ENCODE measurements at regions not wholly inside any gene's neighbourhood (a gene's known extent, or its start where the extent isn't known, plus 50 kb on each side); places are given as distances from the start of the nearest gene placed in this dataset.
A peak's percentile ranks its signal among the peaks of the same experiment; 100 is the strongest.
"Not testable (repeated sequence)": the region's sequence is repeated elsewhere in the genome, so short reads cannot be mapped to it uniquely, and the experiment has no call there.

DNA sequence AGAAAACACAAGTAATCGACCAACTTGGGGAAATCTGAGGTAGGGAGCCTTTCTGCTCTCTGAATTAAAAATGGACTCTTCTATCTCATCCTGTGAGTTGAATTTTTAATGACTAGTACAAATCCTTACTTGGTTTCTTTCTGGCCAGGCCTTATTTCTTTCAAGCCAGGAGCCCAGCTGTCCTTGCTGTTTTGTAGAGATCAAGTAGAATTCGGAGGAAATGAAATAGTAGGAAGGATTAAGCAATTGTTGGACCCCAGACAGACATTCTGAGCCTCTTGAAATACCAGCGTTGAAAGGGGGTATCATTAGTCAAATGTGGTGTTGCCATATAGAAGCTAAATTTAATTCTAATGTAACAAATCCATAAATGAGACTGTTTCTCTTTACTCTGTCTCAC lies 53.7 kb upstream of the SMIM15 start:
- no peak for DNase-seq

DNA sequence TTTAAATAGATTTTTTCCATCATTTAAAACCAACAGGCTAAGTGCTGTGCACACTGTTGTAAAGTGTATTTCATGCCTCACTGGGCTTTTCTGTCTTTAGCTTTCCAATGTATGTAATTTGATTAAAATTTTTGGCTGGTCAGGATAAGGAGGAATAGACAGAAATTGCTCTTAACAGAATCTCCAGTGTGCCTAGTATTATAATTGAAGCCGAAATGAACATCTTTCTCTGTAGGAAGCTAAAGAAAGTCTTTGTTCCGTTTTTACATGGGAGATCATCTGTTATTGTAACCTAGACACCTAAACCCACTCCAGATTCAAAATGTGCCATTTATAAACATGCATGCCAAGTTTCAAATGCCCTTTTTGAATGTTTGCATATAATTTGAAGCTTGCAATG lies 54.5 kb upstream of the SMIM15 start:
- DNase-seq: no peak

DNA sequence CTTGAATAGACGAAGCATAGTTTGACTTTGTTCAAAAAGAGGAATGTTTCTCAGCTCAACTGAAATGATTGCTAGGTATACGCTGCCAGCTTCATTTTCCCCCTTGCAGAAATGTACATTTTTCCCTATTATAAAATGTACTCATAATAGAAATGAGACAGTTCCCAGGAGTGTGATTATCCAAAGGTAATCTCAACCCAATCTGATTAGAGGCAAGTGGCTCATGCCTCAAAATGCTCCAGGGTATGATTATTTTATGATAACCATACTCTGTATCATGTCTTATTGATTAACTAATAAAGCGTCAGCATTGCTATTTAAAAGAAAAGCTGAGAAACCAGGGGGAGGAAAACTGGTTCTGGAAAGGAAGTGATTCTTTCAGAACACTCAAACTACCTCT lies 54.9 kb upstream of the SMIM15 start:
- no peak for DNase-seq

DNA sequence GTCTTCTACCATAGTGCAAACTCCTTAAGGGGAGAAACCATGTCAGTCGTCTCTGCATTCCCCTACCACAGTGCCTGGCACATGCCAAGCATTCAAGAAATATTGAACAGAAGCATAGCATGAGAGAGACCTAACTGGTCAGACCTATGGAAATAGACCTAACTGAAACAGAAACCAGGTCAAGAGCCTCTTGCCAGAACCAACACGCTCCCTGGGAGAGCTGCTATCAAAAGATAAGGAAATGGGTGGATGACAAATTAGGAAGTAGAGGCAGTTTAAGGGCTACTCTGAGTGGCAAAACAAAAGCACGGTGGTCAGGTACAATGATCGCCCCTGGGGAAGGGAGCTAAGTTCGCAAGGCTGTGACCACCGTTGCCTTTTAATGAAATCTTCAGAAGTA lies 66.0 kb upstream of the SMIM15 start:
- no peak for DNase-seq

DNA sequence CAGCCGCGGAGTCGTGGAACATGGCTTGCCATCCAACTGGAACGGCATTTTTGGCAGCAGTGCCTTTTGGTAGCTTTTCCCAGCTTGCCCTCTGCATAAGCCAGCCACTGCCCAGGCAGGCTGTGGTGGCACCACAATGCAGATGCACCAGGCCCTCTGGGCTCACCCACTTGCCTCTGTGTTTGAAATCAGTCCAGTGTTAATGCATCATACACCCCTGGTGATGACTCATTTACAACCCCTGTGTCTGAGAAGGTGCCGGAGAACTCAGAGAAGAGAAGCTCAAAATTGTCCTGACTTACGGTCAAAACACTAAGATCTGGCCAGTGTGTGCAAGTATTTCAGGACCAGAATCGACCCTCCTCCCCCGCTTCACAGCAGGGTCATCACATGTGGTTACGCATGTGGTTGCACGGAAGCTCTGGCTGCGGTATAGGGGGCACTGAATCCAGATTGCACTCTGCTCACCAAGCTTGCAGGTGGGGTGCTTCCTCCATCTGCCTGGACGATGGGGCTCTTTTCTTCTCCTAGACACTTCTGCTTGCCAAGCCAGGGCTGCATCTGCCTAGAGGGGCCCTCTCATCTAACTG lies 66.5 kb upstream of the SMIM15 start:
- peak; percentile 9 to 43 (median 17) for DNase-seq

DNA sequence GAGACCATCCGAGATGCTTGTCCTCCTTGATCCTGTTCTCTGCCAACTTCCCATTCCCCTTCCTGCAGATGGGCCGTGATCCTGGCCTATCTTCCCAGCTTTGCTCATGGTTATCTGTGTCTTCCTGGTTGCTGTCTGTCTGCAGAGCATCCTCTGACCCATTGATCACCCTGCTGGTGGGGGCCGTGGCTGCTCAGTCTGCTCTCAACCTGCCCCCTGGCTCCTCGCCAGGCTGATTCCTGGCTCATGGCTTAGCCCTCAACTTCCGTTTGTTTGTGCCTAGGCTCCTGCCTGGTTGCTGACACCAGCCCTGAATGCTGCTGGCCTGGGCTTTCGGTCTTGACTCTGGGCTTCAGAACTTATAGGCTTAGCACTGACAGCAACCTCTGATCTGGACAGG lies 67.1 kb upstream of the SMIM15 start:
- DNase-seq: no peak

DNA sequence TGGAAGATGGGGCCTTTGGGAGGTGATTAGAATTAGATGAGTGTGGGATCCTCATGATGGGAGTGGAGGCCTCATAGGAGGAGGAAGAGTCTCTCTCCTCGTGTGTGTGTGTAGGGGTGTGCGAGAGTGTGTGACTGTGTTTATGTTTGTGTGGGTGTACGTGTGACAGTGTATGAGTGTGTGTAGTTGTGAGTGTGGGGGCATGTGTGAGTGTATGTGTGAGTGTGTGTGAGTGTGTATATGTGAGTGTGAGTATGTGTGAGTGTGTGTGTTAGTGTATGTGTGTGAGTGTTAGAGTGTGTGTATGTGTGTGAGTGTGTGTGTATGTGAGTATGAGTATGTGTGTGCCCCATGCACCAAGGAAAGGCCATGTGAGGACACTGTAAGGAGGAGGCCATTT lies 68.2 kb upstream of the SMIM15 start:
- DNase-seq: no peak

DNA sequence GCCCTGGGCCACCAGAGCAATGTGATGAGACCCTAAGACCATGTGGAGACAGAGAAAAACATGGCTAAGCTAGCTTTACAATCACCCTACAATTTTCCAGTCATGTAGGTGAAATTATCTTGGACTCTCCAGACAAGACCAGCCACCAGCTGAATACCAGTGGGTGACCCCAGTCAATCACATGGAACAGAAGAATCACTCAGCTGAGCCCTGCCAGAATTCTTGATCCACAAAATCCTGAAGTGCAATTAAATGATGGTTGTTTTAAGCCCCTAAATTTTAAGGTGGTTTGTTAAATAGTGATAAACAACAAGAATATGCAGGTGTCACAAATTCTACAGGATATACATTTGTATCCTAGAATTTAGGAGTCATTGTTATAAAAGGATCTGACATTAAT lies 69.5 kb upstream of the SMIM15 start:
- no peak for DNase-seq

DNA sequence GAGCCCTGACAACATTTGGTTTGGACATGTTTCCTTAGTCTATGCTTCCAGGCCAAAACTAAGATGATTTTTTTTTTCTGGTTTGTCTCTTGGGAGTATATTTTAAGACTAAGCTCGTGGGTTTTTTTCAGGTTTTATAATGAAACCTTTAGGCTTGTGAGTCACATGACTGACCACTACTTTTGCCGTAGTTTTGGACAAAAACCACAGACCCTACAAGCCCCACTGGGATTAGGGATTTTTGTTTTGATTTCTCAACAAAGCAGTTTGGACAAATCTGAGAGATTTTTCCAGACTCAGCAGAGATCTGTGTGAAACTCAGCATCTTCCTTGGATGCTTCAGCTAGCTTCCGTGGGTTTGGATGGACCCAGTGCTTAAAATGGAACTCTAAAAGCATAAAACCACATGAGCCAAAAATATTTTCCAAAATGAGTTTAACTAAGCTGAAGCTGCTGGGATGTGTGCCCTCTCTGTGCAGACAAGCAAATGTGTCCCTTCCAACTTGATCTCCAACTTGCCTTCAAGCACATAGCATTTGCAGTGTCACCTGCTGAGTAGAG lies 70.3 kb upstream of the SMIM15 start:
- DNase-seq: no peak

DNA sequence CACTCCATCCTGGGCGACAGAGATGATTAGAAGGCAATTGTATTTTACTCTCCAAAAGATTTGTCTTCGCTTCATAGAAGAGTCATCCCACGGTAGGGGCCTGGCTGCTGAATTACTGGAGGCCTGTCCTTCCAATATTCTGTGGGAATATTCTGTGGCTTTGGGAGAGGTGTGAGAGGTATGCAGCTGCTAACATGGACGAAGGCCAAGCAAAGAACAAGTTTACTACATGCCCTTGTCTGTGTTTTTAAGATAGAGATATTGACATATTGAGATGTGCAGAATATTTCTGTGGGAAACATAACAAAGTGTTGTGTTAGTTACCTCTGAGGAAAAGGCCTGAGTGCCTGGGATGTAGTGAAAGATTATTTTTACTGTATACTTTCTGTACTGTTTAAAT lies 71.8 kb upstream of the SMIM15 start:
- DNase-seq: no peak

DNA sequence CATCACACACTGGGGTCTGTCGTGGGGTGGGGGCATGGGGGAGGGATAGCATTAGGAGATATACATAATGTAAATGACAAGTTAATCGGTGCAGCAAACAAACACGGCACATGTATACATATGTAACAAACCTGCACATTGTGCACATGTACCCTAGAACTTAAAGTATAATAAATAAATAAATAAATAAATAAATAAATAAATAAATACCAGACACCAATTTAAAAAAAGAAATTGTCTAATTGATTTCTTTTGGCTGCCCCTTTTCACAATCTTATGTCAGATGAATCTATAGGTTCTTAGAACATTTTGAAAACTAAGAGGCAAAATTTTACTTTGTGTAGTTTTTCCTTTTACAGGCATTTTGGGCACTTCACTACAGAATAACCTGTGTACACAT lies 74.4 kb upstream of the SMIM15 start:
- not testable (repeated sequence) for DNase-seq

DNA sequence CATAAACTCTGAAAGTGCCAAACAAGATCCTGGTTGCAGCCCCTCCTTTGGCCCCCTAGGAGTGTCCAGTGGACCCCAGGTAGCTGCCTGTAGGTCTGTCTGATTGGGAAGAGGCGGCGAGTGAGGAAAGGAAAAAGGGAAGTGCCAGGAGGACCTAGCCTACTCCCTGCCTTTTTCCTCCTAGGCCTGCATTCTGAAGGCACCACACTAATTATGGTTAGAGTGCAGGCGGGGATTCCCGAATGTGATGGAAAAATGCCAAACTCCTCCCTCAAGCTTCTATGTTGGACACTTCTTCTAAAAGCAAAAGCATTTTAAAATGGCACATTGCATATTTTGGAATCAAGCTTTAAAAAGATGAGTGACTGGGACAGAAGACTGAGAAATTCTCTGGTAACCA lies 83.2 kb upstream of the SMIM15 start:
- peak; percentile 52 to 80 (median 70) for DNase-seq

DNA sequence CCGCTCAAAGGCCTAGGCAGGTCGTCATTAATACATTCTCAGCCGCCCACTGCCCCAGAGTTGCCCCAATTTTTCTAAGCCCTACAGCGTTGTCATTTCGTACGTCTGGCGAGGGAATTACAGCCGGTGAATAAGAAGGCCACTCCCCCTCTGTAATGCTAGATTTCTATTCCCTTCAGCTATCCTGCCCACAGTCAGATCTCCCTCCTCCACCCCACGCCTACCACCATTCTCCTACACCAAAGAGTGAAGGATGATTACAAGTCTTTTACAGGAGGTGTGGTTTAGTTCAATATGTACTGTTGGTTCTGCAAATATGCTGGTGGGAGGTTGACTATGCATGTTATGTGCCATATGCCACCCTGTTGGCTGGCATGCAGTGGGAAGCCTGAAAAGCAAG lies 83.7 kb upstream of the SMIM15 start:
- no peak for DNase-seq

DNA sequence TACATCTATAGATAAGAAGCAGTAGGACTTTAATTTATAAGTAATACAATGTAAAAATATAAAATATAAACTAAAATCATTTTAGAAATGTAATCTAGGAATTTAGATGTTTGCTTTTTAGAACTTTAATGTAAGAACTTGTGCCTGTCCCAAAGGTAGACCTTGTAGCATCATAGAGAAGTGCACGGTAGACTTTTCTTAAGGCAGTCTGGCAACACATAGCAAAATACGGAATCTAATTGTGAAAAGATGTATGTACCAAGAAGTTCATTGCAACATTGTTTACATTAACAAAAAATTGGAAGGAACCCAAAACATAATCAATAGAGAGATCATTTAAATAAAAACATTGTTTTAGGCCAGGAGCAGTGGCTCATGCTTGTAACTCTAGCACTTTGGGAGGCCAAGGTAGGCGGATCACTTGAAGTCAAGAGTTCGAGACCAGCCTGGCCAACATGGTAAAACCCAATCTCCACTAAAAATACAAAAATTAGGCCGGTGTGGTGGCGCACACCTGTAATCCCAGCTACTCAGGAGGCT lies 84.6 kb upstream of the SMIM15 start:
- DNase-seq: no peak

DNA sequence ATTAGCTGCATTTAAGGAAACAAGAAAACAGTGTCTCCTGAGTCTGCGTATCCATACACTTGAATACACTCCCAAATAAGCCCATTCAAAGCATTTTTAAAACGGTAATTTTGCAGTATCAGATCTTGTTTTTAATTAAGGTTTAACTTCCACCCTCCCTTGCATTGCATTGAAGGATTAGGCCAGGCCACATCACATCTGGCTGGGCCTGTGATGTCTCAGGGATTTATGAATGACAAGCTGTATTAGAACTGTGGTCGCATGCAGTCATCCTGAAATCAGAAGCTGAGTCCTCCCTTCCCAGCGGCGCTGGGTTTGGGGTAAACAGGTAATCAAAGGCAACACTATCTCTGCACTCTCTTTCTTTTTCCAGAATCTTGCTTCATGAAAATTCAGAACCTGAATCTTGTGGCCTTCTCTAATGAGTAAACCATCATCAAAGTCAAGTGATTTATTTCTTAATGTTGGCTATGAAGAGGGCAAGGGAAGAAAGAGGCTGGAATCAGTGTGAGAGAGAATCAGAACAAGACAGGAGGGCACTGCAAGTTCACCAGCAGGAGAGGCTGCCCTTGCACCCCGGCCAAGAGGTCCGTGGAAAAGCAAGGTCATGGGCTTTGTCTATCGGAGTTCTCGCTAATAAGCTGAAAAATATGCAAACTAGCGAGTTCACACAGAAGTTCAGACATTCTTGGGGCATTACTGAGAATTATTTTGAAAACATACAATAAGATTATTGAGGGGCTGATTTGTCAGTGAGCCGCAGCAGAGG lies 80.0 kb upstream of the ZSWIM6 start:
- no peak for DNase-seq

DNA sequence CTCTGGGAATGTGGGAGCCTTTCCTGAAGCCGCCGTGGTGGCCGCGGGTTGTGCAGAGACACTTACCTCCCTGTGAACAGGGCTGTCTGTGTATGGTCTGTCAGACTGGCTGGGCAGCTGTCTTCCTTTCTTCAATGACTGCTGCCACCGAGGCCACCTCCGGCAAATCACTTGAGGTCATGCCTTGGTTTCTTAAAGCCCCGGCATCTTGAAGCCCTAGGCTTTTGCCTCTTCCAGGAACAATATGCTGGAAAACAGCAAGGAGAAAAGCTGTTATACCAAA lies 79.5 kb upstream of the ZSWIM6 start:
- no peak for DNase-seq

DNA sequence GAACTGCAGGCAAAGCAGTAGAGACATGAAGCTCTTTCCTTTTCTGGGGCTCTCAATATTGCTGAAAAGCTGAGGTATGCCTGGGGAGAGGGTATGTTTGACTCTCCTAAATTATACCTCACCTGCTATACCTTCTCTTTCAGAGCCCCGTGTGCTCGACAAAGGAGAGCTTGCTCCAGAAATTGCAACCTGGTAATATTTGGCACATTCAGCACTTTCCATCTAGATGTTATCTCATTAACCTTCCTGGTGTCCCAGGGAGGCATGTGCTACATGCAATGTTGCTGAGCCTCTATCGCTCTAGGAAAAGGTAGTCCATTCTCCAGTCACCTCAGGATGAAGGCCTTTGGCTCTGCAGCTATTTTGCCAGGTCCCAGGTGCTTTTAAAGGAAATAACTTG lies 78.5 kb upstream of the ZSWIM6 start:
- no peak for DNase-seq

DNA sequence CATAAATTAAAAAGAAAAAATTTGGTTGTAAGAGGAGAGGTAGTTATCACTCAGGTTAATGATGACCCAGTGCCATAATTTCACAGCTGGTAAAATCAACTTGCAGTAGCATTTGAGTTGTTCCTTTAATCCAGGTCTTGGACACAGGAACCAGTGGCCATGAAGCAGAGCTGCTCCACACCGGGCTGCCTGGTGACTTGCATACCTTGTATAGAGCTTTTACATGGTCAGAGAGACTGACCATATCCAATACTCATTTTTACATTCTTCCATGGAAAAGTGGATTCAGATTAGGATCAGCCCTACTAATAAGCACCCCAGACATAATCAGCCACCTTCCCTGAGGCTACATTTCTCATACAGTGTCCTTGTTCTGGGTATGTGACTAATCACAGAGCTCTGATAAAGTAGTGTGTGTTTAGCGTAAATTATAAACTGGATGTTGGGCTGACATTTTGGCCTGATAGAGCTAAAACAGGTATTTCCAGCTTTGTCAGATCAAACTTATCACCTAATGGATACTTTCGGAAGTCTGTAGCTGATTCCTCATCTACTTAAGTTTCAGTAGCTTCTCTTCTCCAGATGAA lies 77.0 kb upstream of the ZSWIM6 start:
- no peak for DNase-seq

DNA sequence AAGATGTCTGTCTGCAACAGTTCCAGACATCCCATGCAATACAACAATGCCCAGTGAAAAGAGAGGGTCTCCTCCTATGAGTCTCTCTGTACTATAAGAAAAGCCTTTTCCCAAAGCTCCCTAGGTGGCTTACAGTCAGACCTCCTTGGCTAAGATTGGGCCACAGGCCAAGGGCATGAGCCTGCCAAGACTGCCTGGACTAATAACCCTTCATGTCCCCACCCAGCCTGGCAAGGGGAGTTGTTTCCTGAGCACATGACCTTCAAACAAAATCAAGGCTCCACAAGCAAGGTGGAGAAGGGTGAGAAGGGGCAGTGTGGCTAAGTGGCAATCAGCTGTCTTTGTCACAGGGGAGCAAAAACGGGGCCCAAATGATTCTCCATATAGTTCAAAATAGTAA lies 75.6 kb upstream of the ZSWIM6 start:
- no peak for DNase-seq

DNA sequence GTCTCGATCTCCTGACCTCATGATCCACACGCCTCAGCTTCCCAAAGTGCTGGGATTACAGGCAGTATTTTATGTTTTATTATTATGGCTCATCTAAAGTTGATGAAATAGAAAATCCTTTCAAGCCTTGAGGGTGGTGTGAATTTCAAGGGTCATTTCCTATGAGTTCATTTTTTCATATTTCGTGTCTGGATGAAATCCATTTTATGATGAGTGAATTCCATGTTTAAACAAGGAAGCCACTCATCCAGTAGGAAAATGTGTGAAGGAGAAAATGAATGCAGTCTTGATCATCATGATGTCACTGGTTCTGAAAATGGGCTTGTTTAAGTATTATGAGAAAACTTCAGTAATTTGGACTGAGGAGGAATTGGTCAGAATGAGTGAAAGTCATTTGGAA lies 74.6 kb upstream of the ZSWIM6 start:
- DNase-seq: no peak

DNA sequence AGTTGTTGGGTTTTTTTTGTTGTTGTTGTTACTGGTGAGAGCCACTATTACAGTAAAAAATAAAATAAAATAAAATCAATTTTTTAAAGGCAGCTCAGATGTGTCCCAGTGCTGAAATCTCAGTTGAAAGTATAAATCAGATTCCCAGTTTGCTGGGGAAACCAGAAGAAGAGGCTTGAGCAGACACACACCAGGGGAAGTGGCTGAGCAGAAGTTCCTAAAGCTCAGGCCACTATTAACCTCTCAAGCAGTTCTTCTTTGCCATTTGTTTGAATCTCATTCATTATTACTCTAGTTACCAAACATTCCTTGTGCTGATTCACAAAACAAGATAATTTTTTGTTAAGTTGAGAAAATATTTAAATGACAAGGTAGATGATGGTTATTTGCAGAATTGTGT lies 70.9 kb upstream of the ZSWIM6 start:
- peak in 3 of 4 experiments; percentile 46 to 65 (median 56) for DNase-seq

DNA sequence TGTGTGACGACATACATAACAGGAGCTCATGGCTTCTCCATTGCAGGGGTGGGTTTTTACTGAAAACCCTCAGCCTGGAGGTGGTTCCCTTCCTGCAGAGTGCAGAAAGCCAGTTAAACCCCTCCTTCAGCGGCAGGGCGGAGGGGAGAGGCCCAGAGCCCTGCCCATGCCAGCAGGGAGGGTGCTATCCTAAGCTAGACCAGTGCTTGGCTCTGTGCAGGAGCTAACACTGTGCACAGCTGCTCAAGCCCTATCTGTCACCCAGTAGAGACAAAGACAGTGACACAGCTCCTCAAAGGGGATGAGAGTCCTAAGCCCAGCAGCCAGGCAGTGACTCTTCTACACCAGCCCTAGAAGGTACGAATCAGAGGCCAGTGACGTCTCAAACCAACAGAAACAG lies 70.0 kb upstream of the ZSWIM6 start:
- DNase-seq: peak in 3 of 4 experiments; percentile 27 to 34 (median 27)

DNA sequence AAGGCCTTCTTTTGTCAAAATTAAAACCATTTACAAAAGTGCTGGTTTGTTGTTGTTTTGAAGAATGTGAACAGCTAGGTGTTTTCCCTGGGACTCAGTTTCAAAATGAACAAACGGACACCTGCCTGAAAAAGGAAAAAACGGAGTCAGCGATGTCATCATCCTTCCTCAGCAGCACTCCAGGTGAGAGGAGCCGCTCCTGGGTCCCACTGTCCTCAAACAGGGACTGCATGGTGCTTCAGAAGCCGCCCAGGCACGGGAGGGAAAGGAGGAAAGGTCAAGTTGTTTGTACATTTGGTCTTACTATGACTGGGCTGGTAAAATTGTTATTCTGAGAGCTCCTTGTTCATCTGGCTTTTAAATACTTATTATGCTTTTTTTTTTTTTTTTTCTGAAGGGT lies 69.0 kb upstream of the ZSWIM6 start:
- DNase-seq: no peak
